ENCODE measurements at regions not wholly inside any gene's neighbourhood (a gene's known extent, or its start where the extent isn't known, plus 50 kb on each side); places are given as distances from the start of the nearest gene placed in this dataset.

DNA sequence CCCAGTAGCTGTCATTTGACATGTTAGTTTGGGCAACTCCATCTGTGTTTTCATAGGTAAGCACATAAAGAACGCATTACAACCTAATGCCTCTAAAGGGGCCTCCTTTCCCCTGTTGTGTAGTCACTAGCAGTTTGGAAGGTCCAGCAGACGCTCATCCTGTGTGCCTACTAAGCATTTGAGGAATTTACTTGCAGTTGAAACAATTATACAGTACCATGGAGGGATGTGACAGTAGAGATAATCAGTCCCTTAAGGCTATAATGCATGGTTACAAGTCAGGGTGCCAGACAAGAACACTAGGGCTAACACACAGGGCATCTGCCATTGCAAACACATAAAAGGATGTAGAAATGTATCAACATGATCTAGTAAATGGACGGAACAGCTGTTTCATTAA lies 138.3 kb downstream of the PCDH10 start:
- no peak overlapping the region for H2BK5ac ChIP-seq (ENCODE audit: insufficient read length, low read length)
- no peaks in the 10 kb centered on the region for H3K36me3 Mint-ChIP-seq (ENCODE audit: insufficient read depth in 1 of 3, low read depth in 3 of 3)

More for the DNA sequence above, 138.3 kb downstream of the PCDH10 start:
- TF ChIP-seq, protein P1, sequence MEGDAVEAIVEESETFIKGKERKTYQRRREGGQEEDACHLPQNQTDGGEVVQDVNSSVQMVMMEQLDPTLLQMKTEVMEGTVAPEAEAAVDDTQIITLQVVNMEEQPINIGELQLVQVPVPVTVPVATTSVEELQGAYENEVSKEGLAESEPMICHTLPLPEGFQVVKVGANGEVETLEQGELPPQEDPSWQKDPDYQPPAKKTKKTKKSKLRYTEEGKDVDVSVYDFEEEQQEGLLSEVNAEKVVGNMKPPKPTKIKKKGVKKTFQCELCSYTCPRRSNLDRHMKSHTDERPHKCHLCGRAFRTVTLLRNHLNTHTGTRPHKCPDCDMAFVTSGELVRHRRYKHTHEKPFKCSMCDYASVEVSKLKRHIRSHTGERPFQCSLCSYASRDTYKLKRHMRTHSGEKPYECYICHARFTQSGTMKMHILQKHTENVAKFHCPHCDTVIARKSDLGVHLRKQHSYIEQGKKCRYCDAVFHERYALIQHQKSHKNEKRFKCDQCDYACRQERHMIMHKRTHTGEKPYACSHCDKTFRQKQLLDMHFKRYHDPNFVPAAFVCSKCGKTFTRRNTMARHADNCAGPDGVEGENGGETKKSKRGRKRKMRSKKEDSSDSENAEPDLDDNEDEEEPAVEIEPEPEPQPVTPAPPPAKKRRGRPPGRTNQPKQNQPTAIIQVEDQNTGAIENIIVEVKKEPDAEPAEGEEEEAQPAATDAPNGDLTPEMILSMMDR (conservative IDR thresholded peaks at IDR 0.05): no peak
- Mint-ChIP-seq H3K27me3 (ENCODE audit: low read depth) (no peaks in the 10 kb centered on the region), H3K27ac (no peak overlapping the region), H3K9me3 (no peaks in the 10 kb centered on the region), H3K4me3 (no peak overlapping the region), H3K4me1 (no peaks in the 10 kb centered on the region)
- Histone ChIP-seq H4K20me1 (ENCODE audit: control insufficient read depth, insufficient read depth, insufficient read length) (no peaks in the 10 kb centered on the region), H4K8ac (replicated peaks; ENCODE audit: insufficient read length, low read depth, low read length) (no peak overlapping the region), H3K4ac (ENCODE audit: low read depth, low read length) (no peak overlapping the region), H3K4me2 (ENCODE audit: insufficient read depth, insufficient read length, low read length) (no peak overlapping the region), H2BK15ac (ENCODE audit: low read depth, low read length) (no peak overlapping the region), H3K27ac (ENCODE audit: insufficient read length, low read depth, low read length) (no peak overlapping the region), H2AFZ (ENCODE audit: low read length) (no peak overlapping the region), H3K27me3 (ENCODE audit: insufficient read depth, low read length) (no peaks in the 10 kb centered on the region), H3K23ac (ENCODE audit: insufficient read length, low read depth, low read length) (no peak overlapping the region), H3K56ac (ENCODE audit: insufficient read length, low read depth, low read length) (no peak overlapping the region), H3K4me1 (ENCODE audit: insufficient read depth, low read length) (no peaks in the 10 kb centered on the region), H3T11ph (ENCODE audit: low read length) (no peak overlapping the region), H3K18ac (ENCODE audit: insufficient read length, low read depth, low read length) (no peak overlapping the region), H2BK120ac (ENCODE audit: low read depth, low read length, poor library complexity, severe bottlenecking) (no peak overlapping the region), H3K79me2 (ENCODE audit: insufficient read depth, low read length) (no peaks in the 10 kb centered on the region), H4K91ac (ENCODE audit: insufficient read length, low read depth, low read length) (no peak overlapping the region), H4K5ac (ENCODE audit: insufficient read length, low read depth, low read length) (no peak overlapping the region), H3K9me3 (ENCODE audit: control insufficient read depth, low read depth, low read length) (no peaks in the 10 kb centered on the region), H3K14ac (ENCODE audit: insufficient read depth, low read length) (no peak overlapping the region), H2AK5ac (ENCODE audit: insufficient read length, low read length) (no peak overlapping the region), H2BK20ac (ENCODE audit: low read depth, low read length, poor library complexity, severe bottlenecking) (no peak overlapping the region), H3K9ac (ENCODE audit: extremely low read depth, insufficient read length, low read length) (no peak overlapping the region), H2BK12ac (ENCODE audit: insufficient read length, low read depth, low read length) (no peak overlapping the region), H3K79me1 (ENCODE audit: insufficient read depth, low read depth, low read length, poor library complexity, severe bottlenecking) (no peaks in the 10 kb centered on the region), H3K23me2 (ENCODE audit: insufficient read length, low read depth, low read length, poor library complexity, severe bottlenecking) (no peaks in the 10 kb centered on the region)
- WGBS (ENCODE audit: extremely low coverage, insufficient read length, low lambda C conversion rate): no CpG with 5 or more reads among the region's 3 CpGs
- no peak for DNase-seq

Data from H9 (cell line).